NT2/D1 (cell line): ENCODE measurements at regions not wholly inside any gene's neighbourhood (a gene's known extent, or its start where the extent isn't known, plus 50 kb on each side); places are given as distances from the start of the nearest gene placed in this dataset.

ENCODE experiments used
- DNase-seq: peaks from one replicate; pipeline ENCODE4 v3.0.0-alpha.2; 2011; ENCODE audit warnings: low read depth, low spot score
- H3K27me3 ChIP-seq: 2 replicates; pipeline ENCODE4 v1.6.0; 2011; ENCODE audit warnings: mild to moderate bottlenecking; ENCODE audit not compliant: insufficient read length, insufficient read depth
- H3K36me3 ChIP-seq: 2 replicates; pipeline ENCODE4 v1.6.1; 2011; ENCODE audit warnings: mild to moderate bottlenecking, low read length, mixed read lengths; ENCODE audit not compliant: insufficient read depth, insufficient read length
- H3K4me1 ChIP-seq: 2 replicates; pipeline ENCODE4 v1.5.1; 2011; ENCODE audit not compliant: insufficient read depth, insufficient read length
- H3K4me3 ChIP-seq: 2 replicates; pipeline ENCODE4 v1.5.1; 2011; ENCODE audit warnings: low read depth; ENCODE audit not compliant: insufficient read length
- H3K9ac ChIP-seq: 2 replicates; pipeline ENCODE4 v1.6.0; 2011; ENCODE audit warnings: low read depth; ENCODE audit not compliant: insufficient read length
- H3K9me3 ChIP-seq: 2 replicates; pipeline ENCODE4 v1.5.1; 2011; ENCODE audit warnings: mild to moderate bottlenecking, low read length; ENCODE audit not compliant: insufficient read depth
- SUZ12 ChIP-seq: IDR thresholded peaks from 2 replicates; pipeline ENCODE4 v1.6.1; 2011; ENCODE audit not compliant: insufficient read length, insufficient read depth; ENCODE audit errors: extremely low read depth
- YY1 ChIP-seq: IDR thresholded peaks from 2 replicates; pipeline ENCODE4 v1.6.1; 2011; ENCODE audit not compliant: insufficient read length, insufficient read depth
- ZNF274 ChIP-seq: IDR thresholded peaks from 2 replicates; pipeline ENCODE4 v1.6.1; 2011; ENCODE audit warnings: mild to moderate bottlenecking, low read depth, low read length

DNA sequence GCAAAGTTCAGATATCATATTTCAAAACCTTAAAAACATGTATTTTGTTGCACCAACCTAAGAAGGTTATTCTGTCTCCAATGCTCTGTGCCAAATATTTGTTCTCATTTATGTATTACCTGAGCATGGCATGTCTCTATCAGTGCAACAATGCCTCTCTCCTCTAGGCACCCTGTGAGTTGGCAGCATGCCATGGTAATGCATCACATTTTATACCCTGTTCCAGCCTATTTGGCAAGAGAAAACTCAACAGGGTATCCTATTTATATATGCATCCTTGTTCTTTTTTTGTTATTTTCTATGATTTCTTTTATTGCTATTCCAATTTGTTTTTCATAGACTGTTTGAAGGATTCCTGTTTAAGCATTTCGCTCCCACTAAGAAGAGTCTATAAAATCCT, 126.3 kb upstream of the NRXN1 start:
- Histone ChIP-seq H3K4me3 (no peak overlapping the region), H3K27me3 (no peaks in the 10 kb centered on the region), H3K9me3 (no peaks in the 10 kb centered on the region), H3K4me1 (no peaks in the 10 kb centered on the region), H3K36me3 (no peaks in the 10 kb centered on the region), H3K9ac (no peak overlapping the region)
- no peak for DNase-seq
- TF ChIP-seq YY1 (no peak), SUZ12 (no peak), ZNF274 (no peak)

GRCh38 chr2:51153236-51153635, 121.3 kb upstream of the NRXN1 start:
- Histone ChIP-seq H3K4me3 (no peak overlapping the region), H3K9me3 (peaks cover 11% of the 10 kb centered on the region; the same call in 1 of the 2 replicates), H3K36me3 (no peaks in the 10 kb centered on the region), H3K4me1 (no peaks in the 10 kb centered on the region), H3K9ac (no peak overlapping the region), H3K27me3 (no peaks in the 10 kb centered on the region)
- no peak for TF ChIP-seq SUZ12
- no peak for TF ChIP-seq YY1
- TF ChIP-seq ZNF274 = no peak
- DNase-seq = no peak

DNA sequence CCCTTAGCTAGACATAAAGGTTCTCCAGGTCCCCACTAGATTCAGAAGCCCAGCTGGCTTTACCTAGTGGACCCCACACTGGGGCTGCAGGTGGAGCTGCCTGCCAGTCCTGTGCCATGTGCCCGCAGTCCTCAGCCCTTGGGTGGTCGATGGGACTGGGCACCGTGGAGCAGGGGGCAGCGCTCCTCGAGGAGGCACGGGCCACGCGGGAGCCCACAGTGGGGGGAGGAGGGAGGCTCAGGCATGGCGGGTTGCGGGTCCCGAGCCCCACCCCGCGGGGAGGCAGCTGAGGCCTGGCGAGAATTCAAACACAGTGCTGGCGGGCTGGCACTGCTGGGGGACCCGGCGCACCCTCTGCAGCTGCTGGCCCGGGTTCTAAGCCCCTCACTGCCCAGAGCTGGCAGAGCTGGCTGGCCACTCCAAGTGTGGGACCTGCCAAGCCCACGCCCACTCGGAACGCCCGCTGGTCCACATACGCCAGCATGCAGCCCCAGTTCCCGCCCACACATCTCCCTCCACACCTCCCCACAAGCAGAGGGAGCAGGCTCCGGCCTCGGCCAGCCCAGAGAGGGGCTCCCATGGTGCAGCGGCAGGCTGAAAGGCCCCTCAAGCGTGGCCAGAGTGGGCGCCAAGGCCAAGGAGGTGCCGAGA, 119.7 kb upstream of the NRXN1 start:
- Histone ChIP-seq H3K27me3 (no peaks in the 10 kb centered on the region), H3K4me3 (no peak overlapping the region), H3K9me3 (peaks cover 11% of the 10 kb centered on the region; the same call in 1 of the 2 replicates), H3K9ac (no peak overlapping the region), H3K4me1 (no peaks in the 10 kb centered on the region), H3K36me3 (no peaks in the 10 kb centered on the region)
- TF ChIP-seq ZNF274 (no peak), YY1 (no peak), SUZ12 (no peak)
- DNase-seq = no peak

DNA sequence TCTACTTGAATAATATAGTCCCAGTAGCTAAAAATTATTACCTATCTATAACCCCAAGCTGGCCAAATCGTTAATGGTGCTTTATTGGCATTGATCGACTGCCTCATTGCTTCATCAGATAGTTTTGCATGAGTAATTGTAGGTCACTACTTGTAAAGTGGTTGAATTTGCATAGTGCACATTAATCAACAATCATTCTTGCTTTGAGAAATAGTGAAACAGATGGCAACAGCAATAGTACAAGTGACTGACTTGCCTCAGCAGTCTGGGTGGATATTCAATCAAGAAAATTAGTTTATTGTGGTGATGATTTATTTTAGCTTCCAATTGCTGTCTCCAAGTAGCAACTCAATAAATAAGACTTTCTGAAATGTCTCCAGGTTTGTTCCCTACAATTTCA, 117.8 kb upstream of the NRXN1 start:
- DNase-seq = no peak
- no peak overlapping the region for H3K4me3 ChIP-seq
- H3K9me3 ChIP-seq = peaks cover 11% of the 10 kb centered on the region; the same call in 1 of the 2 replicates
- no peak overlapping the region for H3K9ac ChIP-seq
- no peaks in the 10 kb centered on the region for H3K4me1 ChIP-seq
- no peaks in the 10 kb centered on the region for H3K27me3 ChIP-seq
- TF ChIP-seq YY1 = no peak
- no peak for TF ChIP-seq ZNF274
- no peak for TF ChIP-seq SUZ12
- no peaks in the 10 kb centered on the region for H3K36me3 ChIP-seq

- H3K9ac ChIP-seq = no peak overlapping the region
- H3K36me3 ChIP-seq = no peaks in the 10 kb centered on the region
- no peak for TF ChIP-seq SUZ12
- TF ChIP-seq YY1 = no peak
- no peak for TF ChIP-seq ZNF274
- no peaks in the 10 kb centered on the region for H3K4me1 ChIP-seq
- H3K9me3 ChIP-seq = no peaks in the 10 kb centered on the region
- DNase-seq = no peak
- no peaks in the 10 kb centered on the region for H3K27me3 ChIP-seq
- H3K4me3 ChIP-seq = no peak overlapping the region
Measured at GRCh38 chr2:51145761-51146160, 113.8 kb upstream of the NRXN1 start.

DNA sequence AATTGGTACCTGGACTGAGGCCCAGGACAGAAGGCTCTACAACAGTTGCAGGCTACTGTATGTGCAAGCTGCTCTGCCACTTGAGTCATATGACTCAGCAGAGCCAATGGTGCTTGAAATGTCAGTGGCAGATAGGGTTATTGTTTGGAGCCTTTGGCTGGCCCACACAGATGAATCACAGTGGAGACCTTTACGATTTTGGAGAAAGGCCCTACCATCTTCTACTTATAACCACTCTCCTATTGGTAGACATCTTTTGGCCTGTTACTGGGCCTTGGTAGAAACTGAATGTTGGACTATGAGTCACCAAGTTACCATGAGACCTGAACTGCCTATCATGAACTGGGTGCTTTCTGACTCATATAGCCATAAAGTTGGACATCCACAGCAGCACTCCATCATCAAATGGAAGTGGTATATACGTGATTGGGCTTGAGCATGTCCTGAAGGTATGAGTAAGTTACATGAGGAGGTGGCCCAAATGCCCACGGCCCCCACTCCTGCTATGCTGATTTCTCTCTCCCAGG, 88.9 kb upstream of the NRXN1 start:
- Histone ChIP-seq H3K4me3 (no peak overlapping the region), H3K36me3 (no peaks in the 10 kb centered on the region), H3K4me1 (no peaks in the 10 kb centered on the region), H3K9me3 (no peaks in the 10 kb centered on the region), H3K27me3 (no peaks in the 10 kb centered on the region), H3K9ac (no peak overlapping the region)
- TF ChIP-seq ZNF274 = no peak
- TF ChIP-seq SUZ12 = no peak
- TF ChIP-seq YY1 = no peak
- no peak for DNase-seq

DNA sequence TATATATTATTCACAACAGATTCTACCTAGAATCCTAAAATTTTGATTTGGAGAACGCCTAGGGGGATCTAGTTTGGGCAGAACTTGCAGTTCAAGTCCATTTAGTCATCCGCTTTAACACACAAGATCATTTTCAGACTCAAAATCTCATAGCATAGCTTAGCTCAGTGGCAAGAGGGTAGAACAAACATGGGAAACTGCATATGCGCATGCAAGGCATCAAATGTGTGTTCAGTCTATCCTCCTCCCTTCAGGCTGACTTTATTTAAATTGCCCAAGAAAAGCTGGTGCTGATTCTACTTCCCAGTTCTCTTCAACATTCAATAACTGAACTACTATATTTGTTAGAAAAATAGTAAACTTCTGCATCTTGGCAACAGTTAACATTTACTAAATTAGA, 79.6 kb upstream of the NRXN1 start:
- no peak for DNase-seq
- Histone ChIP-seq H3K9me3 (no peaks in the 10 kb centered on the region), H3K9ac (no peak overlapping the region), H3K4me3 (no peak overlapping the region), H3K4me1 (no peaks in the 10 kb centered on the region), H3K27me3 (no peaks in the 10 kb centered on the region), H3K36me3 (no peaks in the 10 kb centered on the region)
- no peak for TF ChIP-seq YY1
- no peak for TF ChIP-seq ZNF274
- TF ChIP-seq SUZ12 = no peak

DNA sequence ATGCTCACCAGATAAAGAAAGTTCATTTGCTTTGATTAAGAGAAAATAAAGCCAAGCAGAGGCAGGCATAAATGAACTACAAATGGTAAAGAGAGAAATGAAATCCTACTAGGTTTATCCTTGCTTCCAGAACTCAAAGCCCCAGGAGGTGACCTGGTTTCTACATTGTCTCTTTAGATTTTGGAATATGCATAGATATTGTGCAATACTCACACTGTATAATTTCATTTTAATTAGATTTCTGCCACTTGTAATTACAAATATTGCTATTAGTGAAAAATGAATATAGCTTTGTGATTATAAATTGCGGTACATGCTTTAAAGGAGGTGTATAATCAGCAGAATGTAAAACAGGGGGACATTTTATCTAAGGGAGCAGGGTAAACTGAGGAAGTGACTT, 76.9 kb upstream of the NRXN1 start:
- Histone ChIP-seq H3K9ac (no peak overlapping the region), H3K27me3 (no peaks in the 10 kb centered on the region), H3K36me3 (no peaks in the 10 kb centered on the region), H3K4me3 (no peak overlapping the region), H3K9me3 (no peaks in the 10 kb centered on the region), H3K4me1 (no peaks in the 10 kb centered on the region)
- DNase-seq = no peak
- TF ChIP-seq ZNF274 (no peak), YY1 (no peak), SUZ12 (no peak)
